ENCODE measurements at regions not wholly inside any gene's neighbourhood (a gene's known extent, or its start where the extent isn't known, plus 50 kb on each side); places are given as distances from the start of the nearest gene placed in this dataset.

DNA sequence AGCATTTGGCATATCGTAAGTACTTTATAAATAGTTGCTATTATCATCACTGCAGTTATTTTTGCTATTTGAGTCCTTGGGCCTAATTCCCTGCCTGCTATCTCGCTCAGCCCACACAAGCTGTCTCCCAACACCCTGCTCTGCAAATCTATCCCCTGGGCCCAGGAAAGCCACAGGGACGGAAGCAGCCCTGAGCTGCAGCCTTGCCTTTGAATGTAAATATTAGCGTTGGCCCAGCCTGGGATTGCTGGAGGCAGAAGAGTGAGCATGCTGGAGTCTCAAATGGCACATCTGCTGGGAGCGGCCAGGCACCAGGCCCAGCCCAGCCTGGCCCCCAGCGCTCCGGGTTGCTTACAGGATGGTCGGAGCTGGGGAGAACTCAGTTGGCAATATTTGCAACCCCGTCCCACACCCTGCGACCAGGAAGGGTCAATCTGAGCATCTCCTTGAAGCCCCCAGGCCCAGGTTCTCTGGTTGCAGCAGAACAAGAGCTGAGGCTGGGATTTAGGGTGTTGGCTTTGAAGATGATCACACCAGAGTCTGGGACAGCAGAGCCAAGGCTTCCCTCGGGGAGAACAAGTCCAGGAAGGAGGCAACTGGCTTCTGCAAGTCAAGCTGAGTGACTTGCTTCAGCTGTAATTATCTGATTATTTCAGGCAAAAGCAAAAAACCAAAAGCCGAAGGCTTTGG, 529.6 kb downstream of the SHQ1 start:
- Histone ChIP-seq H3K27me3 (ENCODE audit: insufficient read depth, low read length) (no peaks in the 10 kb centered on the region), H3K9me3 (ENCODE audit: insufficient read depth, low read depth, low read length) (no peaks in the 10 kb centered on the region), H3K36me3 (ENCODE audit: insufficient read depth, low read depth, low read length) (no peaks in the 10 kb centered on the region), H3K4me1 (ENCODE audit: insufficient read depth, low read length) (no peaks in the 10 kb centered on the region), H3K9ac (ENCODE audit: low read depth, low read length) (no peak overlapping the region), H3K4me3 (ENCODE audit: low read length) (no peak overlapping the region), H3K27ac (ENCODE audit: low read length) (no peak overlapping the region)

DNA sequence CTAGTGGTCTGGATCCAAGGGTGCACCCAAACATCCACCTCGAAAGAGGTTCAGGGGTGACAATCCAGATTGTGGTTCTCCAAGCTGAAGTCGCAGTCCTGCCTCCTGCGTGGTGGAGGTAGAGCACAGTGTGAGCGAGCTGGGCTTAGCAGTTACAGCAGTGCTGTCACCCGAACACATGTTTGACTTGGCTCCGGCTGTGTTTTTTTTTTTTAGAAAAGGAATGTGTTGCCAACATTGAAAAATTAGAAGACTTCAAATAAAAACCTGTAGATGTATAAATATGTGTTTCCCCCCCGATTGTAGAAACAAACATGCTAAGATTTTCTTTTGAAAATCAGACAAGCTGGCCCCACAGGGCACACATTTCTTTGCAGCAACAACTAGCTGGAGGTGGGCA, 530.8 kb downstream of the SHQ1 start:
- H3K4me1 ChIP-seq (ENCODE audit: insufficient read depth, low read length): no peaks in the 10 kb centered on the region
- H3K9ac ChIP-seq (ENCODE audit: low read depth, low read length): no peak overlapping the region
- H3K27me3 ChIP-seq (ENCODE audit: insufficient read depth, low read length): no peaks in the 10 kb centered on the region
- H3K36me3 ChIP-seq (ENCODE audit: insufficient read depth, low read depth, low read length): no peaks in the 10 kb centered on the region
- no peak overlapping the region for H3K27ac ChIP-seq (ENCODE audit: low read length)
- no peaks in the 10 kb centered on the region for H3K9me3 ChIP-seq (ENCODE audit: insufficient read depth, low read depth, low read length)
- no peak overlapping the region for H3K4me3 ChIP-seq (ENCODE audit: low read length)

DNA sequence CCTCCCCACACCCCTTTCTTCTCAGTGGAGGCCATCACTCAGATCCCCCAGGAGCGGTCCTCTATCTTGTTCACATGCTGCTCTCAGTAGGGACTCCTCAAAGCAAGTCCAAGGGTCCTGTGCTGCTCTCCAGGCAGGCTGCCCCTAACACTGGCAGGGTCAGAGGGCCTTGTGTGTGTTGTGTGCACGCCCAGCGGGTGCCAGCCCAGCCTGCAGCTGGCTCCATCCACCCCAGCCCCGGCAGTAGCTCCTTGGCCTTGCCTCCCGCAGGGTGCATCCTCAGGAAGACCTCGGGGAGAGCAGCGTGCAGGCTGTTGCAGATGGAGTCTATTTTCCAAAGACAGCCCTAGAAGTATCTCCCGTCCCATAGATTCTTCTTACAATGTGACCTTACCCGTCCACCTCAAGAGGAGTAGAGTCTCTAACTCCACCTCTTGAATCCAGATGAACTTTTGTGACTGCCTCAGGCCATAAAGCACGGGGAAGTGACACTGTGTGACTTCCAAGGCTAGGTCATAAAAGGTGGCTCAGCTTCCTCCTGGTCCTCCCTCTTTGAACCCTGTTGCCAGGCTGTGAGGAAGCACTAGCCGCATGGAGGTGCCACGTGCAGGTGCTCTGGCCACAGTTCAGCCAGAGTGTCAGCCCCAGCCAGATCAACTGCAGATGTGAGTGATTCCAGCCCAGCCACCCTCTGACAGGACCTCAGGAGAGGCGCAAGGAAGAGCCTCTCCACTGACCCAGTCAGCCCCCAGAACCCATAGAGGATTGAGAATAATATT, 531.6 kb downstream of the SHQ1 start:
- no peaks in the 10 kb centered on the region for H3K36me3 ChIP-seq (ENCODE audit: insufficient read depth, low read depth, low read length)
- no peaks in the 10 kb centered on the region for H3K9me3 ChIP-seq (ENCODE audit: insufficient read depth, low read depth, low read length)
- no peak overlapping the region for H3K4me3 ChIP-seq (ENCODE audit: low read length)
- no peak overlapping the region for H3K9ac ChIP-seq (ENCODE audit: low read depth, low read length)
- no peaks in the 10 kb centered on the region for H3K27me3 ChIP-seq (ENCODE audit: insufficient read depth, low read length)
- no peaks in the 10 kb centered on the region for H3K4me1 ChIP-seq (ENCODE audit: insufficient read depth, low read length)
- H3K27ac ChIP-seq (ENCODE audit: low read length): no peak overlapping the region

DNA sequence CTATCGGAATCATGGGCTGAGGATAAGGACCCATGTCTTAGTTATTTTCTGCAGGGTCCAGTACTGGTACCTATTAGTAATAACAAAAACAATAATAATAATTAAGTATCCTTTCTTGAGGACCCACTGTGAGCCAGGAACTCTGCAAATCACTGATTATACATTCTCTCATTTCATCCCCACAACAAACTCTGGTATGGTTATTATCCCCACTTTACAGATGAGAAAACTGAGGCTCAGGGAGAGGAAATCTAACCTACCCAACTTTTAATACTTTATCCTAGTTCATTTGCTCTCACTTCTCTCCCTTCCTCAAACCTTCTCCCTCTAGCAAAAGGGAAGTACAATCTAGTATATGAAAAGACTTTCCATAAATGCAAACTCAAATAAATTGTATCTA, 528.4 kb upstream of the PROK2 start:
- no peak overlapping the region for H3K4me3 ChIP-seq (ENCODE audit: low read length)
- H3K27ac ChIP-seq (ENCODE audit: low read length): no peak overlapping the region
- H3K9me3 ChIP-seq (ENCODE audit: insufficient read depth, low read depth, low read length): no peaks in the 10 kb centered on the region
- H3K27me3 ChIP-seq (ENCODE audit: insufficient read depth, low read length): no peaks in the 10 kb centered on the region; the same call in 1 of the 2 replicates
- no peaks in the 10 kb centered on the region for H3K4me1 ChIP-seq (ENCODE audit: insufficient read depth, low read length)
- no peak overlapping the region for H3K9ac ChIP-seq (ENCODE audit: low read depth, low read length)
- no peaks in the 10 kb centered on the region for H3K36me3 ChIP-seq (ENCODE audit: insufficient read depth, low read depth, low read length)

DNA sequence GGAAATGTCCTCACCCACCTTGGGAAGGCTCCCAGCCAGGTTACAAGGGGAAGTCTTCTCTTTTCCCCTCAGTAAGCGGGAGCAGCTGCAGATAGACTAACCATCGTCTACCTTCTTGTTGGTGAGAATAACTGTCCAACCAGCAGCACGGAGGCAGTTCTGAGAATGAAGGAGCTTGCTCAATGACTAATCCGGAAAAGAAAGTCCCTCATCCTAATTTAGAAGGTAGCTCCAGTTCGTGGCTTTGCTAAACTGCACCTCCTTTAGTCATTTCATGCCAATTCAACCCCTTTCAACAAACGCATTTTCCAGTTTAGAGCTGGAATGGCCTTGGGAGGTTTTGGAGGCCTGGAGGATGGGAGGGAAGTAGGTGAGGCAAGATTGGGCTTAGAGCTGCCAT, 527.4 kb upstream of the PROK2 start:
- Histone ChIP-seq H3K9ac (ENCODE audit: low read depth, low read length) (no peak overlapping the region), H3K9me3 (ENCODE audit: insufficient read depth, low read depth, low read length) (no peaks in the 10 kb centered on the region), H3K4me1 (ENCODE audit: insufficient read depth, low read length) (no peaks in the 10 kb centered on the region), H3K27me3 (ENCODE audit: insufficient read depth, low read length) (no peaks in the 10 kb centered on the region; the same call in 1 of the 2 replicates), H3K36me3 (ENCODE audit: insufficient read depth, low read depth, low read length) (no peaks in the 10 kb centered on the region), H3K27ac (ENCODE audit: low read length) (no peak overlapping the region), H3K4me3 (ENCODE audit: low read length) (no peak overlapping the region)

DNA sequence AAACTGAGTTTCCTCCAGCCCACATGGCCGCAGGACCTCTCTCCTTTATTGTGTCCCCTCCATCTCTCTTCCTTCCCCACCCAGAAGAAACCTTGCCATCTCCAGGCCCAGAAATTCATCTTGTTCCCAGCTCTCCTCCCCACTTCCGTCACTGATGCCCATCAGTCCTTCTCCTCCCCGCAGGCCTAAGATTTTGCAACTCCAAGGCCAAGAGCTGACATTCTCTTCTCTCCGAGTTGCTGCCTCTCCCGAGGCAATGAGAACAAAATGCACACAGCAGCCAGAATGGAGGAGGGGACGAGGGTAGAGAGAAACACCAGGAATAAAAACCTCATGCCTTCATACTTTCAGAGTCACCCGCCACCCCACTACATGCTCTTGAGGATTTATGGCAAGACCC, 526.5 kb upstream of the PROK2 start:
- Histone ChIP-seq H3K27ac (ENCODE audit: low read length) (no peak overlapping the region), H3K9me3 (ENCODE audit: insufficient read depth, low read depth, low read length) (no peaks in the 10 kb centered on the region), H3K36me3 (ENCODE audit: insufficient read depth, low read depth, low read length) (no peaks in the 10 kb centered on the region), H3K4me3 (ENCODE audit: low read length) (no peak overlapping the region), H3K4me1 (ENCODE audit: insufficient read depth, low read length) (no peaks in the 10 kb centered on the region; the same call in 1 of the 2 replicates), H3K9ac (ENCODE audit: low read depth, low read length) (no peak overlapping the region), H3K27me3 (ENCODE audit: insufficient read depth, low read length) (no peaks in the 10 kb centered on the region; the same call in 1 of the 2 replicates)

DNA sequence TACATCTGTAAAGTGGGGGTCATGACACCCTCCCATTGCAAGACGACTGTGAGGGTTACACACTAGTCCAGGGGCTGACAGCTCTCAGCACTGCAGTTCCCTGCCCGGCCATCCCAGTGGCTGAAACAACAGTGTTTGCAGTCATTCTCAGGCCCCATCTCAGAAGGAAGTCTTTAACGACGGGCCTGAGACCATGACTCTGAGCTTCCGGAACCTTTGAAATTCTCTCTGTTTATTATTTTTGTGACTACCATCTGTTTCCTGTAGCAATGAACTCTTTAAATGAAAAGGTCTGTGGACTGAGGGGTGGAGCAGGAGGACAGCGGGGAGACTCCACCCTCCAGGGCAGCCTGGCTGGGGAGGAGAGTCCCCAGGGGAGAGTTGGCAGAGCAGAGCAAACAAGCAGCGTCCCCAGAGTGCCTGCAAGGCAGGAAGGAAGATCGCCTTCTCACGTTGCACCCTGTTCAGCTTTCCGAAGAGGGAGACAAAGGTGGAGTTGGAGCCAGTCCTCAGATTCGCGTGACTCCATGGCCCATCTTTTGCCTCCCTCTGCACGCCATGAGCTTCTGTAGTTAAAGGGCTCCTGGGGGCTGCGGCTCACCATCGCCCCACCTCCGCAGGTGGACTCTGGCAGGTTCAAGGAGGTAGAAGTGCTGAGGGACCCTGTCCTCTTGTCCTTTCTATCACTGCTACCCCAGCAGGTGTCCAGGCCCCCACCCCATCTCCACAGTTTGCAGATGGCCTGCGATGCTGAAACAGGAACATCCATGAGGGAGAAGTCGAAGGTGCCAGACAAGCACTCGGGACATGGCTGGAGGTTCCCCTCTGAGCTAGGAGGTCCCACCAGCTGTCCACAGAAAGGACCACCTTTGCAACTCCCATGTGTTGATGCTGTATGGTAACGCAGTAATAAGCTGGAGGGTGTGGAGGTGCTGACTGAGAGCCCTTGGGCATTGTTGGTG, 525.8 kb upstream of the PROK2 start:
- no peaks in the 10 kb centered on the region; the same call in 1 of the 2 replicates for H3K27me3 ChIP-seq (ENCODE audit: insufficient read depth, low read length)
- H3K4me1 ChIP-seq (ENCODE audit: insufficient read depth, low read length): no peaks in the 10 kb centered on the region; the same call in 1 of the 2 replicates
- H3K27ac ChIP-seq (ENCODE audit: low read length): no peak overlapping the region
- no peak overlapping the region for H3K4me3 ChIP-seq (ENCODE audit: low read length)
- no peak overlapping the region for H3K9ac ChIP-seq (ENCODE audit: low read depth, low read length)
- H3K9me3 ChIP-seq (ENCODE audit: insufficient read depth, low read depth, low read length): no peaks in the 10 kb centered on the region
- H3K36me3 ChIP-seq (ENCODE audit: insufficient read depth, low read depth, low read length): no peaks in the 10 kb centered on the region

DNA sequence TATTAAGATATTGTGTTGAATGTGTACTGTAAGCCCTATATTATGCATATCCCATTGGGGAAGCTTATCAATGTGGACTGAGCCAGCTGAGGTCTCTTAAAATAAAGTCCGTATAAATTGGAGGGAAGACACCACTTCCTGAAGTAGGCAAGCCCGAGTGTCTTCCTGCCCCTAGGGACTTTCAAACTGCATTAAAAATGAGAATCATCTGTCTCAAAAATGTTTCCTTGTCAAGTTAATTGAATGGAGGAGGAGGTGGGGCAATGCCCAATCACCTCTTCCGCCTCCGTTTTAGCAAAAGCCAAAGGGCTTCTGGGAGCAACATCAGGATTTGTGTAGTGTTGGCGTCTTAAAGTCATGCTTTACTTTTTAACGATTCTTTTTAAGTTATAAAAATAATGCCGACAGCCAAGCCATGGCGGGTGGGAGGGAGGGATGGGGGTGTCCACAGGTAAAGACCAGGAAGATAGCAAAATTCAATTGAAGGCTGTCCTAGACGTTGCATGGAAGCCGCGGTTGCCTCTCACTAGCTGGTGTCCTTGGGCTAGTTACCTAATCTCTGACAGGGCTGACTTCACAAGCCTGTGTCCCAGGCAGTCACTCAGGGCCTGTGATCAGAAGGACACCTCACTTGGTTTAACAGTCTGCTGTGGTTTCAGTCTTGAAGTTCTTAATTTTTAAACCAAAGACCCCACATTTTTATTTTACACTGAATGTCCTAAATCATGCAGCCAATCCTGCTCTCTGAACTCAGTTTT, 524.9 kb upstream of the PROK2 start:
- Histone ChIP-seq H3K9me3 (ENCODE audit: insufficient read depth, low read depth, low read length) (no peaks in the 10 kb centered on the region), H3K27ac (ENCODE audit: low read length) (no peak overlapping the region), H3K36me3 (ENCODE audit: insufficient read depth, low read depth, low read length) (no peaks in the 10 kb centered on the region), H3K4me3 (ENCODE audit: low read length) (no peak overlapping the region), H3K4me1 (ENCODE audit: insufficient read depth, low read length) (no peaks in the 10 kb centered on the region; the same call in 1 of the 2 replicates), H3K9ac (ENCODE audit: low read depth, low read length) (no peak overlapping the region), H3K27me3 (ENCODE audit: insufficient read depth, low read length) (no peaks in the 10 kb centered on the region; the same call in 1 of the 2 replicates)

DNA sequence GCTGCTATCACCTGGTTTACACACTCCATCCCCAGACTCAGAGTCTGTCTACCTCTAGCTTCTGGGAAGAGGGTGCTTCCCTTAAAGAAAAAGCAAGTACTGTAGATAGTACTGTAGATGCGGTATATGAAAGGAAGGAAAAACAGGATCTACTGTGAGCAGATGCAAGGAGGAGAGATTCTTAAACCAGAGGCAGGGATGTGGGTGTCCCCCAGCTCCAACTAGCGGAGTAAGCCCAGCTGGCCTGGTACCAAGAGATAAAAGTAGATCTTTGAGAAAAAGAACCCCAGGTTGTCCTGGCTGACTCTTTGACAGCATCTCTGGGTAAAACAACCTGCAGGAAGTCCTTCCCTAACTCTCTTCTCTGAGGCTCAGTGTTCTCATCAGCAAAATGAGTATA, 523.7 kb upstream of the PROK2 start:
- no peaks in the 10 kb centered on the region for H3K36me3 ChIP-seq (ENCODE audit: insufficient read depth, low read depth, low read length)
- peaks cover 7% of the 10 kb centered on the region; the same call in 1 of the 2 replicates for H3K27me3 ChIP-seq (ENCODE audit: insufficient read depth, low read length)
- no peaks in the 10 kb centered on the region for H3K9me3 ChIP-seq (ENCODE audit: insufficient read depth, low read depth, low read length)
- H3K27ac ChIP-seq (ENCODE audit: low read length): no peak overlapping the region
- peaks cover 2% of the 10 kb centered on the region; the same call in 1 of the 2 replicates for H3K4me1 ChIP-seq (ENCODE audit: insufficient read depth, low read length)
- no peak overlapping the region for H3K4me3 ChIP-seq (ENCODE audit: low read length)
- no peak overlapping the region for H3K9ac ChIP-seq (ENCODE audit: low read depth, low read length)

DNA sequence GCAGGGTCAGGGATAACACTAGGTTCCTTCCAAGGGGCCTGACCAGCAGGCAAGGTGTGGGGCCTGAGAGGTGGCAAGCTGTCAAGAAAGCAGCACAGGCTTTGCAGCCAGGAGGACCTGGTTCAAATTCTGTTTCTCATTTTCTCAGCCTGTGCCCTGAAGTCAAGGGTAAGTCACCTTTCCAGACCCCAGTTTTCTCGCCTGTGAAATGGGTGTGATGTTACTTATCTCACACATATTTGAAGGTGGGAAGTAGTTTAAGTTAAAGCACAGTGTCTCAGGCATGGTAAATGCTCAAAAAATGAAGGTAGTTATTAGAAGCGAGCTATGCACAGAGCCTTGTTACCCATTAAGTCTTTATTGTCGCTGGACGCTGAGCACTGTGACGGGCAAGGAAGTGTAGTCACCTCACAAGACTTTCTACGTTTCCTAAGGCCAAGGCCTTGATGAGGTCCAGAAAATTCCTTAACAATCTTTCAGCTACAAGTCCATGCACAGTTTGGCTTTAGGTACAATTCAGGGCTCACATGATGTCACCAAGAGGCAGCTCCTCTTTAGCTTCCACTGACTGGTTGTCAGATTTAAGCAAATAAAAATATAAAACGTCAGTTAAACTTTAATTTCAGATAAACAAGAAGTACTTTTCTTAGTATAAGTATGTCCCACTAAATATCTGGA, 522.6 kb upstream of the PROK2 start:
- peaks cover 3% of the 10 kb centered on the region; the same call in 1 of the 2 replicates for H3K4me1 ChIP-seq (ENCODE audit: insufficient read depth, low read length)
- H3K9ac ChIP-seq (ENCODE audit: low read depth, low read length): no peak overlapping the region
- peaks cover 7% of the 10 kb centered on the region; the same call in 1 of the 2 replicates for H3K27me3 ChIP-seq (ENCODE audit: insufficient read depth, low read length)
- no peaks in the 10 kb centered on the region for H3K36me3 ChIP-seq (ENCODE audit: insufficient read depth, low read depth, low read length)
- no peak overlapping the region for H3K27ac ChIP-seq (ENCODE audit: low read length)
- no peak overlapping the region for H3K4me3 ChIP-seq (ENCODE audit: low read length)
- H3K9me3 ChIP-seq (ENCODE audit: insufficient read depth, low read depth, low read length): no peaks in the 10 kb centered on the region
